Epidermal melanocyte (primary cell): ENCODE measurements at regions not wholly inside any gene's neighbourhood (a gene's known extent, or its start where the extent isn't known, plus 50 kb on each side); places are given as distances from the start of the nearest gene placed in this dataset.

Experiments used
- DNase-seq: peaks from one replicate; pipeline ENCODE4 v3.0.0; 2011; ENCODE audit warnings: low spot score; ENCODE audit not compliant: insufficient read length

DNA sequence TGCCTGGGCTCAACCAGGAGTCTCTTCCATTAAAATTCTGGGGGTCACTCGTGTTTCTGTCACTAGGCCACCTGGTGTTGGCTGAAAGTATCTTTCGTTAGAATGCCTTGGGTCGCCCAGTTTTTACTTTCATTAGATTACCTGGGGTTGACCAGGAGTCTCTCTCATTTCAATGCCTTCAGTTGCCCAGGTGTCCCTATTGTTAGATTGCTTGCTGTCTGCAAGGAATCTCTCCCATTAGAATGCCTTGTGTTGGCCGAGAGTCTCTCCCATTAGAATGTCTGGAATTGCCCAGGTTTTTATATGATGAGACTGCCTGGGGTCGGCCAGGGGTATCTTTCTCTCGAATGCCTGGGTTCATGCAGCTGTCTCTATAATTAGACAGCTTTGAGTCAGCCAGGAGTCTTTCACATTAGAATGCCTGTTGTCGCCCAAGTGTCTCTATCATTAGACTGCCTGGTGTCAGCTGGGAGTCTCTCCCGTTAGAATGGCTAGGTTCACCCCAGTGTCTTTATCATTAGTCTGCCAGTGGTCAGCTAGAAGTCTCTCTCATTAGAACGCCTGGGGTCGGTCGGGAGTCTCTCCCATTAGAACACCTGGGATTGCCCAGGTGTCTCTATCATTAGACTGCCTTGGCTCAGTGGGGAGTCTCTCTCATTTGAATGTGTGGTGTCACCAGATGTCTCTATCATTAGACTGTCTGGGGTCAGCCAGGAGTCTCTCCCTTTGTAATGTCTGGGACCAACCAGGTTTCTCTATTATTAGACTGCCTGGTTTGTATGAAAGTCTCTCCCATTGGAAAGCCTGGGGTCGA is 1446.8 kb downstream of the UQCRFS1 start:
- no peak for DNase-seq

GRCh38 chr19:27765397-27765796 is 1447.6 kb downstream of the UQCRFS1 start:
- DNase-seq = no peak

- DNase-seq = no peak
These were observed 1448.7 kb downstream of the UQCRFS1 start for GRCh38 chr19:27764186-27764804.

DNA sequence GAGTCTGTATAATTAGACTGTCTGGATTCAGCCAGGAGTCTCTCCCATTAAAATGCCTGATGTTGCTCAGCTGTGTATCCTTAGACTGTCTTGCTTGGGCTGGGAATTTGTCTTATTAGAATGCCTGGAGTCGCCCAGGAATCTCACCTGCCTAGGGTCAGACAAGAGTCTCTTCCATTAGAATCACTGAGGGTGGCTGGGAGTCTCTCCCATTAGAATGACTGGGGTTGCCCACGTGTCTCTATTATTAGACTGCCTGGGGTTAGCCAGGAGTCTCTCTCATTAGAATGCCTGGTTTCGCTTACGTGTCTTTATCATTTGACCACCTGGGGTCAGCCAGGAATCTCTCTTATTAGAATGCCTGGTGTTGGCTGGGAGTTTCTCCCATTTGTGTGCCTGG is 1450.0 kb downstream of the UQCRFS1 start:
- no peak for DNase-seq

GRCh38 chr19:27759896-27760295 is 1453.1 kb downstream of the UQCRFS1 start:
- no peak for DNase-seq

GRCh38 chr19:27758626-27759505 is 1454.1 kb downstream of the UQCRFS1 start:
- no peak for DNase-seq

DNA sequence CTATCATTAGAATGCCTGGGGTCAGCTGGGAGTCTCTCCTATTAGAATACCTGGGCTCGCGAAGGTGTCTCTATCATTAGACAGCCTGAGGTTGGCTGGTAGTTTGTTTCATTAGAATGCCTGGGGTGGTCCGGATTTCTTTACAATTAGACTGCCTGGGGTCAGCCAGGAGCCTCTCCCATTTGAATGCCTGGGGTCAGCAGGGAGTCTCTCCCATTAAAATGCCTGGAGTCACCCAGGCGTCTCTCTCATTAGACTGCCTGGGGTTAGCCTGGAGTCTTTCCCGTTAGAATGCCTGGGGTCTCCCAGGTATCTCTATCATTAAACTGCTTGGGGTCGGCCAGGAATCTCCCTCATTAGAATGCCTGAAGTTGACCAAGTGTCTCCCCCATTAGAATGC is 1458.3 kb downstream of the UQCRFS1 start:
- no peak for DNase-seq

- DNase-seq = no peak
These were observed 1459.3 kb downstream of the UQCRFS1 start for GRCh38 chr19:27753622-27754021.

- DNase-seq = no peak
These were observed 1460.3 kb downstream of the UQCRFS1 start for GRCh38 chr19:27752530-27753184.

- DNase-seq = no peak
These were observed 1461.9 kb downstream of the UQCRFS1 start for GRCh38 chr19:27751044-27751391.

DNA sequence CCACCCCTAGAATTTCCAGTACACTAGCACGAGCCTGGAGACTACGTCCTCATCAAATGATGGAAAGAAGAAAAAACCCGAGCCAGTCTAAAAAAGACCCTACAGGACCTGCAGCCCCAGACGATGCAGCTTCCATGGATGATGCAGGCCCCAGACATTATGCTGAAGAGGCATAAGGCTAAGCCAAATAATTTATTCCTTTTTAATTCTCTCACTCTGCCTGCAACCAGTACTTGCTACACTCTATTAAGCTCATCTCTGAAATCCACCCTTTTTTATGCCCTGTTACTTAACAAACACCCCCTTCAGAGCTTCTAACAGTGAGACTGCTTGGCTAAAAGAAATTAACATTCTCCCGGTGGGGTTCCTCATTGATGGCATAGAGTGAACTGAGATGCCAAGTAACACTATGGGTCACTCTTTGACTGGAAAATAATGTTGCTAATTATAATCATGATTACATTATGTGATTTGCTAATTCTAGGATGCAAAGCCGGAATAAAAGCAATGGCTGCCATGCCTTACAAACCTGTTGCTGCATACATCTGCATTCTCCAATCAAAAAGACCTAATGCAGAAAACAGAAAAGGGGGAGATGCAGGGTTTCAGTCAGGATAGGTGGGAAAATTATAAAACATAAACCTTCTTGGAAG is 1462.4 kb downstream of the UQCRFS1 start:
- no peak for DNase-seq

GRCh38 chr19:27748551-27749152 is 1464.3 kb downstream of the UQCRFS1 start:
- no peak for DNase-seq

DNA sequence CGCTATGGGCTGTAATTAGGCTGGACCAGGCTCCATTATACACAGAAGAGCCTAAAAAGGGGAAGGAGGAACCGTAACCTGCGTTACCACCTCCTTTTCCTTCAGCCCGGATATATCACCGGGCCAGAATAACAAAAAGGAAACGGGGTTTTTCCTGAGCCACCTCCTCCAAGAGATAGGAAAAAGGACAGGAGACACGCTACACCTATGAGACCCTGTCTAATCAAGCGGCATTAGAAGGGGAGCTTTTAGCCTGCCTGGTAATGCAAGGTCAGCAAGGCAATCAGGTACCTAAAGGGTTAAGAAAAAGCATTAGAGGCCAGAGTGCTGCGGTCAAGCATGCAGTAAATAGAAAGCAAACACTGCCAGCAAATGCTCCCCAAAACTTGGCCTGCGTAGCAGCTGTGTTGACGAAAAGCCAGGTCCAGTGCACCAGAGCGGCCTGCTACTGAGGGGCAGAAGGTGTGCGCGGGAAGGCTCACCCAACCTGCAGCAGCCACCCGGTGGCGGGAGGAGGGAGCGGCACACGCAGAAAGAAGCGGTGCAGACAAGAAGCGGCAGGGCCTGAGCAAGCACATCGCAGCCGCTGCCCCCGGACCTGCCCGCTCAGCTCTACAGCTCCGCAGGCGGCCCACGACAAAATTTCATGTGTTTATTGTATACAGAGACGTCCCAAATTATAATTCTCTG is 1466.1 kb downstream of the UQCRFS1 start:
- no peak for DNase-seq

- DNase-seq = no peak
These were observed 1466.9 kb downstream of the UQCRFS1 start for GRCh38 chr19:27745978-27746542.

GRCh38 chr19:27744926-27745768 is 1467.8 kb downstream of the UQCRFS1 start:
- DNase-seq = no peak

- DNase-seq = no peak
These were observed 1470.9 kb downstream of the UQCRFS1 start for GRCh38 chr19:27742041-27742440.

- no peak for DNase-seq
These were observed 1471.7 kb downstream of the UQCRFS1 start for GRCh38 chr19:27741236-27741635.

DNA sequence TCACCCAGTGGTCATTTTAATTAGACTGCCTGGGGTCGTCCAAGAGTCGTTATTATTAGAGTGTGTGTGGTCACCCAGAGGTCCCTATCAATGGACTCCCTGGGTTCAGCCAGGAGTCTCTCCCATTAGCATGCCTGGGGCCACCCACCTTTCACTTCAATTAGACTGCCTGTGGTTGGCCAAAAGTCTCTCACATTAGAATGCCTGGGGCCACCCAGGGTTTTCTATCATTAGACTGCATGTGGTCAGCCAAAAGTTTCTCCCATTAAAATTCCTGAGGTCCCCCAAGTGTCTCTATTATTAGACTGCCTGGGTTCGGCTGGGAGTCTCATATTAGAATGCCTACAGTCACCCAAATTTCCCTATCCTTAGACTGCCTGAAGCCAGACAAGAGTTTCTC is 1472.6 kb downstream of the UQCRFS1 start:
- DNase-seq = no peak
